NCI-H2196 treated with DMSO at 0.1 percent for 48 hours (cell line): ENCODE measurements at regions not wholly inside any gene's neighbourhood (a gene's known extent, or its start where the extent isn't known, plus 50 kb on each side); places are given as distances from the start of the nearest gene placed in this dataset.
A peak's percentile ranks its signal among the peaks of the same experiment; 100 is the strongest.
"Not testable (repeated sequence)": the region's sequence is repeated elsewhere in the genome, so short reads cannot be mapped to it uniquely, and the experiment has no call there.

ENCODE experiments used
- DNase-seq: peaks from one replicate; lab custom pipeline; 2025; ENCODE audit not compliant: unreplicated experiment; lab: John Stamatoyannopoulos, UW

GRCh38 chr2:13986119-13986720 is 646.3 kb upstream of the LRATD1 start:
- DNase-seq, result no peak

GRCh38 chr2:13996527-13996926 is 636.0 kb upstream of the LRATD1 start:
- DNase-seq, result no peak

GRCh38 chr2:14011190-14011589 is 621.3 kb upstream of the LRATD1 start:
- no peak for DNase-seq

- DNase-seq, result no peak
Measured at GRCh38 chr2:14015113-14015630, 617.3 kb upstream of the LRATD1 start.

- DNase-seq, result peak; percentile 28
Measured at GRCh38 chr2:14016289-14016955, 616.1 kb upstream of the LRATD1 start.

- DNase-seq, result no peak
Measured at GRCh38 chr2:14018620-14019019, 613.9 kb upstream of the LRATD1 start.

- DNase-seq, result no peak
Measured at GRCh38 chr2:14023558-14023957, 609.0 kb upstream of the LRATD1 start.

- no peak for DNase-seq
Measured at GRCh38 chr2:14039134-14039533, 593.4 kb upstream of the LRATD1 start.

GRCh38 chr2:14047491-14047890 is 585.0 kb upstream of the LRATD1 start:
- DNase-seq, result no peak

- no peak for DNase-seq
Measured at GRCh38 chr2:14051401-14051800, 581.1 kb upstream of the LRATD1 start.

GRCh38 chr2:14053105-14053504 is 579.4 kb upstream of the LRATD1 start:
- DNase-seq, result no peak

- DNase-seq, result no peak
Measured at GRCh38 chr2:14064346-14064745, 568.2 kb upstream of the LRATD1 start.

- DNase-seq, result no peak
Measured at GRCh38 chr2:14072338-14072737, 560.2 kb upstream of the LRATD1 start.

- DNase-seq, result no peak
Measured at GRCh38 chr2:14074691-14075090, 557.8 kb upstream of the LRATD1 start.

GRCh38 chr2:14079576-14079975 is 552.9 kb upstream of the LRATD1 start:
- no peak for DNase-seq

- DNase-seq, result no peak
Measured at GRCh38 chr2:14081521-14081920, 551.0 kb upstream of the LRATD1 start.

- DNase-seq, result no peak
Measured at GRCh38 chr2:14082640-14083039, 549.9 kb upstream of the LRATD1 start.

- peak; percentile 49 for DNase-seq
Measured at GRCh38 chr2:14094592-14094991, 537.9 kb upstream of the LRATD1 start.

GRCh38 chr2:14099101-14099500 is 533.4 kb upstream of the LRATD1 start:
- not testable (repeated sequence) for DNase-seq

GRCh38 chr2:14114275-14114674 is 518.2 kb upstream of the LRATD1 start:
- no peak for DNase-seq

- DNase-seq, result no peak
Measured at GRCh38 chr2:14120376-14120775, 512.1 kb upstream of the LRATD1 start.

- DNase-seq, result no peak
Measured at GRCh38 chr2:14123436-14124103, 508.9 kb upstream of the LRATD1 start.
